Esophagus squamous epithelium (tissue), 4 donors: ENCODE measurements at regions not wholly inside any gene's neighbourhood (a gene's known extent, or its start where the extent isn't known, plus 50 kb on each side); places are given as distances from the start of the nearest gene placed in this dataset.

Experiments used
- POLR2A ChIP-seq, 4 donors: fragments of 450-650 bp; IDR thresholded peaks; one replicate each; pipeline ENCODE4 v1.6.1; 2017; ENCODE audit warnings: antibody characterized with exemption in 4 of 4, mild to moderate bottlenecking in 4 of 4, moderate library complexity in 3 of 4
- TF ChIP-seq, protein P1 (sequence below), 6 experiments: fragments of 450-650 bp in 4 of 6; fragments of 200-600 bp in 2 of 6; sonication (generic) in 2 of 6; IDR thresholded peaks; one replicate each; pipeline ENCODE4 v1.5.1; 2016 to 2019; ENCODE audit warnings: antibody characterized with exemption in 6 of 6, mild to moderate bottlenecking in 4 of 6, moderate library complexity in 4 of 6

- TF ChIP-seq, protein P1, sequence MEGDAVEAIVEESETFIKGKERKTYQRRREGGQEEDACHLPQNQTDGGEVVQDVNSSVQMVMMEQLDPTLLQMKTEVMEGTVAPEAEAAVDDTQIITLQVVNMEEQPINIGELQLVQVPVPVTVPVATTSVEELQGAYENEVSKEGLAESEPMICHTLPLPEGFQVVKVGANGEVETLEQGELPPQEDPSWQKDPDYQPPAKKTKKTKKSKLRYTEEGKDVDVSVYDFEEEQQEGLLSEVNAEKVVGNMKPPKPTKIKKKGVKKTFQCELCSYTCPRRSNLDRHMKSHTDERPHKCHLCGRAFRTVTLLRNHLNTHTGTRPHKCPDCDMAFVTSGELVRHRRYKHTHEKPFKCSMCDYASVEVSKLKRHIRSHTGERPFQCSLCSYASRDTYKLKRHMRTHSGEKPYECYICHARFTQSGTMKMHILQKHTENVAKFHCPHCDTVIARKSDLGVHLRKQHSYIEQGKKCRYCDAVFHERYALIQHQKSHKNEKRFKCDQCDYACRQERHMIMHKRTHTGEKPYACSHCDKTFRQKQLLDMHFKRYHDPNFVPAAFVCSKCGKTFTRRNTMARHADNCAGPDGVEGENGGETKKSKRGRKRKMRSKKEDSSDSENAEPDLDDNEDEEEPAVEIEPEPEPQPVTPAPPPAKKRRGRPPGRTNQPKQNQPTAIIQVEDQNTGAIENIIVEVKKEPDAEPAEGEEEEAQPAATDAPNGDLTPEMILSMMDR (IDR thresholded peaks at IDR 0.05): no peak
- TF ChIP-seq POLR2A (IDR thresholded peaks at IDR 0.05): no peak
Observed at GRCh38 chr2:48065096-48065495, 158.8 kb upstream of the FBXO11 start.
